GM23338 (cell line): ENCODE measurements at regions not wholly inside any gene's neighbourhood (a gene's known extent, or its start where the extent isn't known, plus 50 kb on each side); places are given as distances from the start of the nearest gene placed in this dataset.

ENCODE experiments used
- ATAC-seq: fragments of 200-7000 bp; cut with Tn5 transposase; 3 replicates; pipeline ENCODE4 v1.9.1; 2020
- DNase-seq: peaks from one replicate; pipeline ENCODE4 v3.0.0-alpha.2; 2015; ENCODE audit warnings: low spot score
- H2AFZ ChIP-seq: fragments of 200-600 bp; sonication (generic); 2 replicates; pipeline ENCODE4 v1.8.0; 2016; ENCODE audit warnings: antibody characterized with exemption, mild to moderate bottlenecking, moderate library complexity
- H3F3A ChIP-seq: fragments of 200-600 bp; sonication (generic); replicated peaks from 2 replicates; pipeline ENCODE4 v1.8.0; 2017; ENCODE audit warnings: antibody characterized with exemption, mixed run types, low read depth
- H3K27ac ChIP-seq: fragments of 200-600 bp; sonication (generic); 2 replicates; pipeline ENCODE4 v1.6.1; 2016; ENCODE audit warnings: low read depth
- H3K27me3 ChIP-seq: fragments of 200-600 bp; sonication (generic); 2 replicates; pipeline ENCODE4 v1.8.0; 2016; ENCODE audit warnings: mild to moderate bottlenecking, mixed run types, moderate library complexity; ENCODE audit not compliant: insufficient read depth
- H3K36me3 ChIP-seq: fragments of 200-600 bp; sonication (generic); 2 replicates; pipeline ENCODE4 v1.8.0; 2016; ENCODE audit warnings: mild to moderate bottlenecking; ENCODE audit not compliant: insufficient read depth
- H3K4me1 ChIP-seq: fragments of 200-600 bp; sonication (generic); 2 replicates; pipeline ENCODE4 v1.8.0; 2016; ENCODE audit warnings: mild to moderate bottlenecking, moderate library complexity; ENCODE audit not compliant: insufficient read depth
- H3K4me2 ChIP-seq: fragments of 200-600 bp; sonication (generic); 2 replicates; pipeline ENCODE4 v1.7.1; 2017; ENCODE audit warnings: mixed run types
- H3K4me3 ChIP-seq: fragments of 200-600 bp; sonication (generic); 2 replicates; pipeline ENCODE4 v1.6.1; 2016; ENCODE audit warnings: mixed run types
- H3K79me2 ChIP-seq: fragments of 200-600 bp; sonication (generic); replicated peaks from 2 replicates; pipeline ENCODE4 v1.8.0; 2017; ENCODE audit warnings: mild to moderate bottlenecking; ENCODE audit not compliant: insufficient read depth
- H3K9me2 ChIP-seq: fragments of 200-600 bp; sonication (generic); 2 replicates; pipeline ENCODE4 v1.8.0; 2017; ENCODE audit not compliant: insufficient read depth
- H4K20me1 ChIP-seq: fragments of 200-600 bp; sonication (generic); replicated peaks from 2 replicates; pipeline ENCODE4 v1.8.0; 2017; ENCODE audit warnings: mild to moderate bottlenecking; ENCODE audit not compliant: insufficient read depth
- H3K27ac Mint-ChIP-seq: 2 replicates; pipeline ENCODE4 v1.8.0; 2020; ENCODE audit warnings: inconsistent platforms, mild to moderate bottlenecking, moderate library complexity, mixed read lengths
- H3K27me3 Mint-ChIP-seq: 3 replicates; pipeline ENCODE4 v1.8.0; 2022; ENCODE audit warnings: low read depth, mild to moderate bottlenecking, moderate library complexity, mixed read lengths, inconsistent platforms; ENCODE audit not compliant: insufficient read depth, poor library complexity
- H3K36me3 Mint-ChIP-seq: 3 replicates; pipeline ENCODE4 v1.8.0; 2021; ENCODE audit warnings: low read depth, mild to moderate bottlenecking, inconsistent platforms, moderate library complexity, mixed read lengths
- H3K4me1 Mint-ChIP-seq: 3 replicates; pipeline ENCODE4 v1.8.0; 2020; ENCODE audit warnings: mild to moderate bottlenecking, inconsistent platforms, mixed read lengths
- H3K4me3 Mint-ChIP-seq: 3 replicates; pipeline ENCODE4 v1.8.0; 2021; ENCODE audit warnings: moderate library complexity, mild to moderate bottlenecking, inconsistent platforms, mixed read lengths
- H3K9me3 Mint-ChIP-seq: 3 replicates; pipeline ENCODE4 v1.8.0; 2020; ENCODE audit warnings: moderate library complexity, mild to moderate bottlenecking, inconsistent platforms, mixed read lengths
- CREB1 ChIP-seq: fragments of 250-450 bp; sonication (Bioruptor Pico); IDR thresholded peaks from 2 replicates; pipeline ENCODE4 v1.5.0; 2020; ENCODE audit warnings: low read depth, mild to moderate bottlenecking, moderate library complexity
- EZH2 ChIP-seq: fragments of 200-600 bp; sonication (generic); IDR thresholded peaks from one replicate; pipeline ENCODE4 v1.8.0; 2017; ENCODE audit warnings: antibody characterized with exemption, mild to moderate bottlenecking, low read depth; ENCODE audit not compliant: unreplicated experiment
- EZH2phosphoT487 ChIP-seq: fragments of 200-600 bp; sonication (generic); IDR thresholded peaks from one replicate; pipeline ENCODE4 v1.8.1; 2018; ENCODE audit warnings: antibody characterized with exemption; ENCODE audit not compliant: unreplicated experiment
- JUNB ChIP-seq: IDR thresholded peaks from one replicate; pipeline ENCODE4 v1.6.1; 2016; ENCODE audit warnings: antibody characterized with exemption; ENCODE audit not compliant: unreplicated experiment
- NANOG ChIP-seq: IDR thresholded peaks from 2 replicates; pipeline ENCODE4 v1.6.1; 2016; ENCODE audit warnings: antibody characterized with exemption, borderline replicate concordance
- POLR2AphosphoS5 ChIP-seq: IDR thresholded peaks from 2 replicates; pipeline ENCODE4 v1.6.1; 2016; ENCODE audit warnings: antibody characterized with exemption, low read depth
- STAT1 ChIP-seq: IDR thresholded peaks from one replicate; pipeline ENCODE4 v1.6.1; 2016; ENCODE audit warnings: antibody characterized with exemption; ENCODE audit not compliant: unreplicated experiment
- ZNF114 ChIP-seq: fragments of 250-450 bp; sonication (Bioruptor Pico); IDR thresholded peaks from 2 replicates; pipeline ENCODE4 v1.5.0; 2020; ENCODE audit warnings: mild to moderate bottlenecking, moderate library complexity
- ZNF331 ChIP-seq: fragments of 250-450 bp; sonication (Bioruptor Pico); IDR thresholded peaks from 2 replicates; pipeline ENCODE4 v1.5.0; 2020; ENCODE audit warnings: low read depth, mild to moderate bottlenecking, moderate library complexity
- ZNF462 ChIP-seq: fragments of 250-450 bp; sonication (Bioruptor Pico); IDR thresholded peaks from 2 replicates; pipeline ENCODE4 v1.5.0; 2020; ENCODE audit warnings: mild to moderate bottlenecking, moderate library complexity
- TF ChIP-seq, protein P1 (sequence below): IDR thresholded peaks from one replicate; pipeline ENCODE4 v1.6.1; 2018; ENCODE audit warnings: antibody characterized with exemption; ENCODE audit not compliant: unreplicated experiment
- TF ChIP-seq, protein P2 (sequence below): IDR thresholded peaks from 2 replicates; pipeline ENCODE4 v1.6.1; 2016; ENCODE audit warnings: antibody characterized with exemption
- TF ChIP-seq, protein P3 (sequence below), 2 experiments: fragments of 200-600 bp in 1 of 2; sonication (generic) in 1 of 2; conservative IDR thresholded peaks; 2 replicates each; pipeline versions ENCODE4 v1.5.1 to v1.6.1; 2016 to 2017; ENCODE audit warnings: antibody characterized with exemption in 2 of 2, low read depth in 2 of 2, mild to moderate bottlenecking in 2 of 2, moderate library complexity in 1 of 2

DNA sequence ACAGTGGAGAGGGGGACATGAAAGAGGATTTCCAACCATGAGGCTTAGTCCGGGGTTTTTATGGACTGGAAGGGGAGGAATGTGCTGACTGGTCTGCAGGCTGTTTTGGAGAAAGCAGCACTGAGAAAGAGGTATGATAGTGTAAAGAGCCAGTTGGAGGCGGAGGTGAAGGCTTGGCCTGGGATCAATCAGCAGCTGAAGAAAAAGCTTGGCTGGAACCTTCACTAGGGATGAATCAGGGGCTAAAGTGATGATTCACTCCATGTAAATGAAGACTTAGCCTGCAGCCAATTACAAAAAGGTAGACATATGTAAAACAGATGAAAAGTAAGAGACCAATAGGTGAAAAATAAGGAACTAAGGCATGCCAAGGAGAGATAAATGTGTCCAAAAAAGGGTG is 1382.6 kb downstream of the GATA3 start:
- no peaks in the 10 kb centered on the region for H3K79me2 ChIP-seq
- H3K27ac ChIP-seq = no peak overlapping the region
- ATAC-seq (no peak), DNase-seq (no peak)
- peaks cover 3% of the 10 kb centered on the region; the same call in 1 of the 2 replicates for H3K9me2 ChIP-seq
- no peaks in the 10 kb centered on the region for H3F3A ChIP-seq
- Mint-ChIP-seq H3K4me3 (no peak overlapping the region), H3K9me3 (peaks cover 26% of the 10 kb centered on the region), H3K36me3 (peaks cover 6% of the 10 kb centered on the region; the same call in 2 of the 3 replicates), H3K27ac (no peak overlapping the region), H3K27me3 (peaks cover 4% of the 10 kb centered on the region), H3K4me1 (no peaks in the 10 kb centered on the region)
- H3K36me3 ChIP-seq = peaks cover 3% of the 10 kb centered on the region; the same call in 1 of the 2 replicates
- no peak overlapping the region for H2AFZ ChIP-seq
- H3K4me2 ChIP-seq = no peak overlapping the region
- no peaks in the 10 kb centered on the region for H3K27me3 ChIP-seq
- no peaks in the 10 kb centered on the region for H4K20me1 ChIP-seq
- no peaks in the 10 kb centered on the region for H3K4me1 ChIP-seq
- TF ChIP-seq EZH2 (no peak), CREB1 (CRISPR knock-in tag) (no peak), ZNF331 (CRISPR knock-in tag) (no peak), POLR2AphosphoS5 (no peak), ZNF462 (no peak), JUNB (no peak), EZH2phosphoT487 (no peak), NANOG (no peak), STAT1 (no peak), ZNF114 (CRISPR knock-in tag) (no peak)
- TF ChIP-seq, protein P1, sequence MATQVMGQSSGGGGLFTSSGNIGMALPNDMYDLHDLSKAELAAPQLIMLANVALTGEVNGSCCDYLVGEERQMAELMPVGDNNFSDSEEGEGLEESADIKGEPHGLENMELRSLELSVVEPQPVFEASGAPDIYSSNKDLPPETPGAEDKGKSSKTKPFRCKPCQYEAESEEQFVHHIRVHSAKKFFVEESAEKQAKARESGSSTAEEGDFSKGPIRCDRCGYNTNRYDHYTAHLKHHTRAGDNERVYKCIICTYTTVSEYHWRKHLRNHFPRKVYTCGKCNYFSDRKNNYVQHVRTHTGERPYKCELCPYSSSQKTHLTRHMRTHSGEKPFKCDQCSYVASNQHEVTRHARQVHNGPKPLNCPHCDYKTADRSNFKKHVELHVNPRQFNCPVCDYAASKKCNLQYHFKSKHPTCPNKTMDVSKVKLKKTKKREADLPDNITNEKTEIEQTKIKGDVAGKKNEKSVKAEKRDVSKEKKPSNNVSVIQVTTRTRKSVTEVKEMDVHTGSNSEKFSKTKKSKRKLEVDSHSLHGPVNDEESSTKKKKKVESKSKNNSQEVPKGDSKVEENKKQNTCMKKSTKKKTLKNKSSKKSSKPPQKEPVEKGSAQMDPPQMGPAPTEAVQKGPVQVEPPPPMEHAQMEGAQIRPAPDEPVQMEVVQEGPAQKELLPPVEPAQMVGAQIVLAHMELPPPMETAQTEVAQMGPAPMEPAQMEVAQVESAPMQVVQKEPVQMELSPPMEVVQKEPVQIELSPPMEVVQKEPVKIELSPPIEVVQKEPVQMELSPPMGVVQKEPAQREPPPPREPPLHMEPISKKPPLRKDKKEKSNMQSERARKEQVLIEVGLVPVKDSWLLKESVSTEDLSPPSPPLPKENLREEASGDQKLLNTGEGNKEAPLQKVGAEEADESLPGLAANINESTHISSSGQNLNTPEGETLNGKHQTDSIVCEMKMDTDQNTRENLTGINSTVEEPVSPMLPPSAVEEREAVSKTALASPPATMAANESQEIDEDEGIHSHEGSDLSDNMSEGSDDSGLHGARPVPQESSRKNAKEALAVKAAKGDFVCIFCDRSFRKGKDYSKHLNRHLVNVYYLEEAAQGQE = no peak
- TF ChIP-seq, protein P2, sequence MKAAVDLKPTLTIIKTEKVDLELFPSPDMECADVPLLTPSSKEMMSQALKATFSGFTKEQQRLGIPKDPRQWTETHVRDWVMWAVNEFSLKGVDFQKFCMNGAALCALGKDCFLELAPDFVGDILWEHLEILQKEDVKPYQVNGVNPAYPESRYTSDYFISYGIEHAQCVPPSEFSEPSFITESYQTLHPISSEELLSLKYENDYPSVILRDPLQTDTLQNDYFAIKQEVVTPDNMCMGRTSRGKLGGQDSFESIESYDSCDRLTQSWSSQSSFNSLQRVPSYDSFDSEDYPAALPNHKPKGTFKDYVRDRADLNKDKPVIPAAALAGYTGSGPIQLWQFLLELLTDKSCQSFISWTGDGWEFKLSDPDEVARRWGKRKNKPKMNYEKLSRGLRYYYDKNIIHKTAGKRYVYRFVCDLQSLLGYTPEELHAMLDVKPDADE = no peak
- TF ChIP-seq, protein P3, sequence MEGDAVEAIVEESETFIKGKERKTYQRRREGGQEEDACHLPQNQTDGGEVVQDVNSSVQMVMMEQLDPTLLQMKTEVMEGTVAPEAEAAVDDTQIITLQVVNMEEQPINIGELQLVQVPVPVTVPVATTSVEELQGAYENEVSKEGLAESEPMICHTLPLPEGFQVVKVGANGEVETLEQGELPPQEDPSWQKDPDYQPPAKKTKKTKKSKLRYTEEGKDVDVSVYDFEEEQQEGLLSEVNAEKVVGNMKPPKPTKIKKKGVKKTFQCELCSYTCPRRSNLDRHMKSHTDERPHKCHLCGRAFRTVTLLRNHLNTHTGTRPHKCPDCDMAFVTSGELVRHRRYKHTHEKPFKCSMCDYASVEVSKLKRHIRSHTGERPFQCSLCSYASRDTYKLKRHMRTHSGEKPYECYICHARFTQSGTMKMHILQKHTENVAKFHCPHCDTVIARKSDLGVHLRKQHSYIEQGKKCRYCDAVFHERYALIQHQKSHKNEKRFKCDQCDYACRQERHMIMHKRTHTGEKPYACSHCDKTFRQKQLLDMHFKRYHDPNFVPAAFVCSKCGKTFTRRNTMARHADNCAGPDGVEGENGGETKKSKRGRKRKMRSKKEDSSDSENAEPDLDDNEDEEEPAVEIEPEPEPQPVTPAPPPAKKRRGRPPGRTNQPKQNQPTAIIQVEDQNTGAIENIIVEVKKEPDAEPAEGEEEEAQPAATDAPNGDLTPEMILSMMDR (conservative IDR thresholded peaks at IDR 0.05; ENCODE audit: low read depth in 2 of 2) = no peak
- no peak overlapping the region for H3K4me3 ChIP-seq
